Endodermal cell (in vitro differentiated cells): ENCODE measurements at regions not wholly inside any gene's neighbourhood (a gene's known extent, or its start where the extent isn't known, plus 50 kb on each side); places are given as distances from the start of the nearest gene placed in this dataset.

Experiments
- DNase-seq: peaks from one replicate; pipeline ENCODE4 v3.0.0-alpha.2; 2017
- H3K27ac ChIP-seq: 2 replicates; pipeline ENCODE4 v1.5.1; 2013; ENCODE audit warnings: mild to moderate bottlenecking, low read depth, low read length, moderate library complexity
- H3K27me3 ChIP-seq: 2 replicates; pipeline ENCODE4 v1.6.1; 2013; ENCODE audit warnings: mild to moderate bottlenecking, low read length, moderate library complexity; ENCODE audit not compliant: insufficient read depth, control insufficient read depth, poor library complexity, severe bottlenecking
- H3K36me3 ChIP-seq: 2 replicates; pipeline ENCODE4 v1.7.0; 2013; ENCODE audit warnings: mild to moderate bottlenecking, low read length, moderate library complexity; ENCODE audit not compliant: control insufficient read depth, insufficient read depth
- H3K4me1 ChIP-seq: one replicate; pipeline ENCODE4 v1.7.0; 2013; ENCODE audit warnings: low read length; ENCODE audit not compliant: control insufficient read depth, insufficient read depth
- H3K4me3 ChIP-seq: 2 replicates; pipeline ENCODE4 v1.5.1; 2013; ENCODE audit warnings: mild to moderate bottlenecking, low read length, moderate library complexity
- H3K9ac ChIP-seq: 2 replicates; pipeline ENCODE4 v1.6.1; 2013; ENCODE audit warnings: mild to moderate bottlenecking, low read length, moderate library complexity; ENCODE audit not compliant: poor library complexity, severe bottlenecking; ENCODE audit errors: extremely low read depth
- H3K9me3 ChIP-seq: 2 replicates; pipeline ENCODE4 v1.6.1; 2013; ENCODE audit warnings: mild to moderate bottlenecking, low read length, moderate library complexity; ENCODE audit not compliant: control insufficient read depth
- H3K27ac Mint-ChIP-seq: 2 replicates; pipeline ENCODE4 v1.8.0; 2020; ENCODE audit warnings: mixed read lengths
- H3K27me3 Mint-ChIP-seq: 2 replicates; pipeline ENCODE4 v1.8.0; 2021; ENCODE audit warnings: mild to moderate bottlenecking, mixed read lengths; ENCODE audit not compliant: insufficient read depth
- H3K36me3 Mint-ChIP-seq: 2 replicates; pipeline ENCODE4 v1.8.0; 2020; ENCODE audit warnings: low read depth, mixed read lengths
- H3K4me1 Mint-ChIP-seq: 2 replicates; pipeline ENCODE4 v1.8.0; 2020; ENCODE audit warnings: mixed read lengths
- H3K4me3 Mint-ChIP-seq: 2 replicates; pipeline ENCODE4 v1.8.0; 2020; ENCODE audit warnings: mild to moderate bottlenecking, moderate library complexity, mixed read lengths
- H3K9me3 Mint-ChIP-seq: 2 replicates; pipeline ENCODE4 v1.8.0; 2020; ENCODE audit warnings: mild to moderate bottlenecking, mixed read lengths
- CTCF ChIP-seq: fragments of 200-600 bp; sonication (generic); conservative IDR thresholded peaks from 2 replicates; pipeline ENCODE4 v1.5.0; 2021; ENCODE audit warnings: antibody characterized with exemption, mild to moderate bottlenecking
- WGBS, 2 experiments: methylation state at CpG; one replicate each; pipeline versions ENCODE4 v1.1.5 to v1.1.7; 2013; ENCODE audit warnings: missing lambda C conversion rate in 2 of 2, mixed read lengths in 1 of 2; ENCODE audit not compliant: insufficient coverage in 1 of 2, insufficient read length in 1 of 2; 5-methylcytosine and 5-hydroxymethylcytosine counted together

- Histone ChIP-seq H3K27ac (no peak overlapping the region), H3K36me3 (no peaks in the 10 kb centered on the region), H3K27me3 (no peaks in the 10 kb centered on the region), H3K4me1 (no peaks in the 10 kb centered on the region), H3K9me3 (peaks cover 9% of the 10 kb centered on the region), H3K4me3 (no peak overlapping the region), H3K9ac (no peak overlapping the region)
- no peak for DNase-seq
- H3K4me1 Mint-ChIP-seq: no peaks in the 10 kb centered on the region
- H3K4me3 Mint-ChIP-seq: no peak overlapping the region
- H3K36me3 Mint-ChIP-seq: no peaks in the 10 kb centered on the region
- 84 to 85% methylated on average over 17 to 24 of the region's 24 CpGs for WGBS, 2 experiments
- H3K27ac Mint-ChIP-seq: no peak overlapping the region
- no peak for TF ChIP-seq CTCF
- peaks cover 49% of the 10 kb centered on the region for H3K27me3 Mint-ChIP-seq
- H3K9me3 Mint-ChIP-seq: no peaks in the 10 kb centered on the region
Observed at GRCh38 chr12:132398386-132398991, 69.1 kb upstream of the GALNT9 start.

- H3K4me1 ChIP-seq: no peaks in the 10 kb centered on the region
- no peak for DNase-seq
- no peak overlapping the region for H3K4me3 Mint-ChIP-seq
- no peaks in the 10 kb centered on the region for H3K27me3 ChIP-seq
- H3K4me3 ChIP-seq: no peak overlapping the region
- H3K36me3 ChIP-seq: no peaks in the 10 kb centered on the region
- H3K9me3 Mint-ChIP-seq: no peaks in the 10 kb centered on the region
- H3K9me3 ChIP-seq: peaks cover 9% of the 10 kb centered on the region
- H3K4me1 Mint-ChIP-seq: no peaks in the 10 kb centered on the region
- H3K36me3 Mint-ChIP-seq: no peaks in the 10 kb centered on the region
- peaks cover 49% of the 10 kb centered on the region for H3K27me3 Mint-ChIP-seq
- H3K27ac ChIP-seq: no peak overlapping the region
- no peak overlapping the region for H3K27ac Mint-ChIP-seq
- TF ChIP-seq CTCF: no peak
- H3K9ac ChIP-seq: no peak overlapping the region
- WGBS, 2 experiments: 81 to 84% methylated on average over 7 to 14 of the region's 14 CpGs
Observed at GRCh38 chr12:132397934-132398385, 68.6 kb upstream of the GALNT9 start.

- Mint-ChIP-seq H3K27me3 (peaks cover 48% of the 10 kb centered on the region), H3K9me3 (no peaks in the 10 kb centered on the region), H3K4me3 (no peak overlapping the region), H3K27ac (no peak overlapping the region), H3K36me3 (no peaks in the 10 kb centered on the region), H3K4me1 (no peaks in the 10 kb centered on the region)
- Histone ChIP-seq H3K36me3 (no peaks in the 10 kb centered on the region), H3K4me3 (no peak overlapping the region), H3K4me1 (no peaks in the 10 kb centered on the region), H3K27me3 (no peaks in the 10 kb centered on the region), H3K27ac (no peak overlapping the region), H3K9ac (no peak overlapping the region), H3K9me3 (peaks cover 9% of the 10 kb centered on the region)
- TF ChIP-seq CTCF: no peak
- 70 to 80% methylated on average over 27 to 39 of the region's 39 CpGs for WGBS, 2 experiments
- no peak for DNase-seq
Observed at GRCh38 chr12:132397152-132397933, 68.0 kb upstream of the GALNT9 start.
